Activated CD4-positive, alpha-beta T cell treated with anti-CD3 and anti-CD28 coated beads, Interleukin-2, Interleukin-4, amounts not matched to agents 100 ng/mL and 50 ng/mL, durations not matched to agents 16 hours and 8 hours (primary cell): ENCODE measurements at regions not wholly inside any gene's neighbourhood (a gene's known extent, or its start where the extent isn't known, plus 50 kb on each side); places are given as distances from the start of the nearest gene placed in this dataset.
"Not testable (repeated sequence)": the region's sequence is repeated elsewhere in the genome, so short reads cannot be mapped to it uniquely, and the experiment has no call there.

Experiments used
- DNase-seq: peaks from one replicate; pipeline ENCODE4 v3.0.0-alpha.2; 2020; ENCODE audit warnings: low spot score

- DNase-seq = no peak
Observed at GRCh38 chr11:134497586-134497985, 85.5 kb upstream of the B3GAT1 start.

GRCh38 chr11:134496058-134496457 is 84.0 kb upstream of the B3GAT1 start:
- not testable (repeated sequence) for DNase-seq

GRCh38 chr11:134494395-134494794 is 82.4 kb upstream of the B3GAT1 start:
- DNase-seq = not testable (repeated sequence)

DNA sequence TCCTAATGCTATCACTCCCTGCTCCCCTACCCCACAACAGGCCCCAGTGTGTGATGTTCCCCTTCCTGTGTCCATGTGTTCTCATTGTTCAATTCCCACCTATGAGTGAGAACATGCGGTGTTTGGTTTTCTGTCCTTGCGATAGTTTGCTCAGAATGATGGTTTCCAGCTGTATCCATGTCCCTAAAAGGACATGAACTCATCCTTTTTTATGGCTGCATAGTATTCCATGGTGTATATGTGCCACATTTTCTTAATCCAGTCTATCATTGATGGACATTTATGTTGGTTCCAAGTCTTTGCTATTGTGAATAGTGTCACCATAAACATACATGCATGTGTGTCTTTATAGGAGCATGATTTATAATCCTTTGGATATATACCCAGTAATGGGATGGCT is 80.4 kb upstream of the B3GAT1 start:
- DNase-seq = not testable (repeated sequence)

DNA sequence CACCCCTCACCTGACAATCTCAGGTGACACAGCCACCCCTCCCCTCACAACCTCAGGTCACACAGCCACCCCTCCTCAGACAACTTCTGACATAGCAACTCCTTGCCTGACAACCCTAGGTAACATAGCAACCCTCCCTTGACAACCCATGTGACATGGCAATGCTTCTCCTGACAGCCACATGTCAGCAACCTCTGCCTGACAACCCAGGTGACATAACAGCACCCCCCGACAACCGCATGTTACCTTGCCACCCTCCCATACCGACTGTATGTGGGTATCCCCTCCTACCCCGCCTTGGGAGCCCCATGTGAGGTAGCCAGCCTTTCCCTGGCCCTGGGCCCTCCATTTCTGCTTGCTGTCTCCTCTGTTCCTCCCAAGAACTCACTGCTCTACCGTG is 77.7 kb upstream of the B3GAT1 start:
- no peak for DNase-seq

- no peak for DNase-seq
Observed at GRCh38 chr11:134488913-134489312, 76.9 kb upstream of the B3GAT1 start.

DNA sequence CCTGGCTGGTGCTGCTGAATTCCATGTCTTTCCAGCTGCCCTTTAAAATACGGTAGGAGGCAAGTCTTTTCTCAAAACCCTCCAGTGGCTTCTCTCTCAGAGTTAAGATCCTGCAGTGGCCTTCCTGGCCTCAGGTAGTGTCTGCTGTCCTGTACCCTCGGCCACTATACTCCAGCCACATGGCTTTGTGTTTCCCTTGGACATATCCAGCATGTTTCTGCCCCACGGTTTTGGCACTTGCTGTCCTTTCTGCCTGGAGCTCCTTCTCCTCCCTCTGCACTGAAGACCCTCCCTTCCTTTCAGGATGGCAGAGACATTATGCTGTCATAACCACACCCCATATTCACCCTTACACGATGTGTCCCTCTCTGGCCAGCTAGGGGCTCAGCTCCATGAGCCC is 76.5 kb upstream of the B3GAT1 start:
- DNase-seq = no peak

- no peak for DNase-seq
Observed at GRCh38 chr11:134487696-134488095, 75.7 kb upstream of the B3GAT1 start.

DNA sequence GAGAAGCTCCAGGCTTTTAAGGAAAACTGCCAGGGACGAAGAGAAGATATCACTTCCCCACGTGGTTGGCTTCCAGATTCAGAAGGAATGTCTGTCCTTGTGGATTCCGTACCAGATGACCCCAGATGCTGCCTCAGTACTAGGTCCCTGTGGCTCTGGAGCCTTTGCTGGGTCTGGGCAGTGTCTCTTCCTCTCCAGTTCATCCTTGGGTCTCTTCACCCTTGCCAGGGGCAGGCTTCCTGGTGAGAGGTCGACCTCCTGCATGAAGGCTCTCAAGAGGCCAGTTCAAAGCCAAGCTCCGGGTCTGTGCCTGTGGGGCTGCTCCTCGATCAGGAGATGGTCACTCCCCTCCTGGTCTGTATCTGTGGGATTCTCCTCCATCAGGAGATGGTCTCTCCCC is 74.7 kb upstream of the B3GAT1 start:
- no peak for DNase-seq

- DNase-seq = no peak
Observed at GRCh38 chr11:134486106-134486505, 74.1 kb upstream of the B3GAT1 start.

DNA sequence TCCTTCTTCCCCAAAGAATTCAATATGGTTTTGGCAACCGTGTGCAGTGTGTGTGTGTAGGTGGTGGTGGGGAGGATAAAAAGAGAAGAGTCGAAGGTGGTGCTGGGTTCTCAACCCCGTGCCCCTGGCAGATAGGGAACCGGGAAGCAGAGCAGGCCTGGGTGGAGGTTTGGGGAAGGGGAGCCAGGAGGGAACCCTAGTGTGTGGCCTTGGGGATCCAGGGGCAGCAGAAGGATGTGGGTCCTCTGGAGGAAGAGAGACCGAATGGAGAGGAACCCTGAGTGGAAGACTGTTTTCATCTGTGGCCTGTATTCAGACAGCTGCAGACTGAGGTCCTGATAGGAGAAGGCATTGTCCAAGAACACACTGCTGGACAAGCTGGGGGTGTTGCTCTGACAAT is 73.3 kb upstream of the B3GAT1 start:
- no peak for DNase-seq

- no peak for DNase-seq
Observed at GRCh38 chr11:134483857-134484256, 71.8 kb upstream of the B3GAT1 start.

DNA sequence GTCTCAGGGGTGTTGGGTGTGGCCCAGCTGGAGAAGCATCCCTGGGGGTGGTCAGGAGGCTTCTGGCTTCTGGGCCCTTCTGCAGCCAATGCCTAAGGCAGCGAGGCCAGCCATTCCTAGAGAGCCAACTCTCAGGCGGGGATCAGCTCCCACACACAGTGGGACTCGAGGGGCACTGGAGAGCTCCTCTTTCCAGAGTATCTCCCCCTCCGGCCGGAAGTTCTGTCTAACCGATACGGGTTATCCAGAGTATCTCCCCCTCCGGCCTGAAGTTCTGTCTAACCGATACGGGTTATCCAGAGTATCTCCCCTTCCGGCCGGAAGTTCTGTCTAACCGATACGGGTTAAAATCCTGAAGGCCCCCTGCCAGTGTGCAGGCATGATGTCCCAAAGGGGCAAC is 71.2 kb upstream of the B3GAT1 start:
- DNase-seq = no peak

GRCh38 chr11:134482865-134483264 is 70.8 kb upstream of the B3GAT1 start:
- DNase-seq = no peak

DNA sequence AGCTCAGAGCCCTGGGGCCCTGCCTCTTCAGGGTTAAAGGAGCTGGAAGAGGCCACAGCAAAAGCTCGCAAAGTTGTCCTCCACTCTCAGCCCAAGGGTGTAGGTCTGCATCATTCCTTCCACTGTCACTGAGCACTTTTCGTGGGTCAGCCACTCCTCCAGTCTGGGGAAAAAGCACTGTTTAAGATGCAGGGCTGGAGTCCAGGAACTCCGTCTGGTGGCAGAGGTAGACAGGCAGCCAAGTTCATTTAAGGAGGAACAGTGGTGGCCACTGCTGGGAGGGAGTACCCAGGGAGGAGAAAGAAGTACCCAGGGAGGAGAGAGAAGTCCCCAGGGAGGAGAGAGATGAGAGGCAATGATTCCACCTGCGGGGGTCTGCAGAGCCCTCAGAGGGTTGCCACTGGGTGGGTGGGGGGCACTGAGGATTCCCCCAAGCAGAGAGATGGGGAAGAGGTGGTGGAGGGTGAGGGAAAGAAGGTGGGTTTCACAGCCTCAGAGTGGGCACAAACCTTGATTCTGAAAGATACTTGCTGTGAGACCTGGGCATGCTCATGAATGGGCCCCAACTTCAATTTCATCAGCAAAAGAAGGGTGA is 70.0 kb upstream of the B3GAT1 start:
- DNase-seq = no peak

- DNase-seq = no peak
Observed at GRCh38 chr11:134481135-134481534, 69.1 kb upstream of the B3GAT1 start.

DNA sequence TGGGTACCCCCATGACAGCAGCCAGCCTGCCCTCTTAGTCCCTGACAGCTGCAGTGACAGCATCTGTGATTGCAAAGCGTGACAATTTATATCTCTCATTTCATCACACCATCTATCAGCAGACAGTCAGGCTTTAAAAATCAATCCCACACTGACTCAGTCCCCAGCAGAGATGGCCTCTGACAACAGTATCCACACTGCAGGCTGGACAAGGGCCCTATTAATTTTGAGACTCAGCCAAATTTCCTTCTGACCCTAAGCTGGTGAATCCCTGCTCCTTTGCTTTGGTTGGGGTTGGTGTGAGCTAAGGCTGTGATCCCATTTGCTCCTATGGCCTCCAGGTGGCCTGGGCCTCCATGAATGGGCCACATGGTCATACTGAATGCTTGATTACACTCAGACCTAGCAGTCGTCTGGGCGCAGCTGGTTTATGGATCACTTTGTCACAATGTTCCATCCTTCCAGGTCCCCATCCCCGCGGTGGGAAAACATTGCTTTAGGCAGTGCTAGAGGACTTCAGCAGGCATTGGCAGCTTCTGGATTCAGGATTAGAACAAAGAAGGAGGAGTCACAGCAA is 68.2 kb upstream of the B3GAT1 start:
- DNase-seq = no peak

DNA sequence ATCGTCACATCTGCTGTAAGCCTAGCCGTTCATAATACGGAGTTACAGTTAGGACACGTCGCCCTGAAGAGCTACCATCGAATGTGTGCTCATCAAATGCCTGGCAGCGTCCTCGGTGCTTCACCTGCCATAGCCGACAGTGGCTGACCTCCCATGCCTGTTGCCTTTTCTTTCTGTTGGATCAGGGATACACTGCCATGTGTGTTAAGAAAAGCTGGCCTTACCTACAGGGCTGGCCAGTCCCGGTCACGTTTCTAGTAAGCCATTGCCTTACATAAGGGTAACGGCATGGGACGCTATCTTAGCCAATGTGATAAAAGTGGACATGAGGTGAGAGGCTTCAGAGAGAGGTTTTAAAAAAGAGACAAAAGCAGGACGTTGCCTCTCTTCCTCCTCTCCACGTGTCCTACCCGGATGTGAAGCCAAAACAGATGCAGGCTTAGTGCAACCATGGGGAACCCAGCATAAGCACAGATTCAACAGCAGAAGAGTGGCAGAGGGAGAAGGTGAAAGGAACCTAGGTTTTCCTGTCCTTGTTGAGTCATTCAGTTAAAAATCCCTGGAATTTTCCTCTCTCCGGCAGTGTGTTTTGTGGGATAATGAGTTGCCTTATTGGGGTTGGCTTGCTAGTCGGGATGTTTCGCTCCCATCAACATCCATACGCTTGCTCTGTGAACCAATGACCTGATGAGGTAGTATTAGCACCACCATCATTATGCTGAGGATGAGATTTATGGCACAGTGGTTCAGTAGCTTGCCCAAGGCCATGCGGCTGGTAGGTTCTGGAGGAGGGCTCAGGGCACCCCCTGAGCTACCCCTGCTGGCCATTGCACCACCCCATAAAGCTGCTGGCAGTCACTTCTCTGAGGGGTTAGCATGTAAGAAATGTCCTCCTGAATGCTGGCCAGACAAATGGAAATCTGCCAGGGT is 67.4 kb upstream of the B3GAT1 start:
- DNase-seq = no peak

DNA sequence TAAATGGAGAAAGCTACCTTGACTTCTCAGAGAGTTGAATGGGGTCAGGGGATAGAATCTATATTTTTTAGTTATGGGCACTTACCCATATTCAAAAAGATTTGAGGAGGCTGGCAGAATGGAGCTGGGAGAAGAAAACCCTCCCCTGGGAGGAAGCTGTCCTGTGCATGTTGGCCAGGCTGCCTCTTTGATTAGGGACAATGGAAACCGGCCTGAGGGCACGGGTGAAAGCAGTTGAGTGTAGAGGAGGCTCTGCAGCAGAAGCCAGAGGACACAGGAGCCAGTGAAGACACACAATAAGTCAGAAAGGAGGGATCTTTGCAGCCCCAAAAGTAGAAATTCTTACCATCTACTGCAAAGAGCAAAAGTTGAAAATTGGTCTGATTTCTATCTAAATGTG is 66.6 kb upstream of the B3GAT1 start:
- no peak for DNase-seq

- no peak for DNase-seq
Observed at GRCh38 chr11:134478176-134478575, 66.1 kb upstream of the B3GAT1 start.

DNA sequence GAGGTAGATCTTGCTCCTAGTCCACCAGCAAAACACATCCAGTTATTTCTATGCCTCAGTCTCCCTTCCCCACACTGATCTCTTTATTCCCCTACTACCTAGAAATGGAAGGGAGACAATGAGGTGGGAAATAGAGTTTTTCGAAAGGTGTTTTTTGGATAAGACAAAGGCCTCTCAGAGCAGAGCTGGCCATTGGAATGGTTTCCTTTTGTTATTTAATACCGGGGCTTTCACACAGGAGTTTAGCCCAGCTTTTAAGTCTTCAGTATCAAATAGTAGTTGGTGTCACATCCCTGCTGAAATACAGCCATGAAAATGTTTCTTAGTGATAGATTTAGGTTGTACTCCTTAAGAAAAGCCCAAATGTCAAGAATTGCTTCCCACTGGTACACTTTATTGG is 65.4 kb upstream of the B3GAT1 start:
- DNase-seq = no peak

- no peak for DNase-seq
Observed at GRCh38 chr11:134476435-134477021, 64.5 kb upstream of the B3GAT1 start.

DNA sequence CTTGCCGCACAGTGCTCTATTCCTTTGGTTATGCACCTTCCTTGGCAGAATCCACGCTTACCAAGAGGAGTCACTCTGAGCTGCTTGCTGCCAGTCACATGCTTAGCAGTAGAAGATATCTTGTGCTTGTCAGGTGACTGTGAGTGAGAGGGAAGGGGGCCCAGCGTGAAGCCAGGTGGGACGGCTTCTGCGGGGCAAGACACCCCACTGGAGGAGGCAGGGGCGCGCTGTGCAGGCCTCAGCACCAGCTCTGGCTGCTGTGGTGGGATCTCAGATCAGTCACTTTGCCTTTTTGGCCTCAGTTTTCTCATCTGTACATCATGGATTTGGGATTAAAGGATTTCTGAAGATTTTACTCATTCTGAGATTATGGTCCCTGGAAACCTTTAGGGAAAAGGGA is 63.9 kb upstream of the B3GAT1 start:
- no peak for DNase-seq
